Testis (tissue), 2 donors: ENCODE measurements at regions not wholly inside any gene's neighbourhood (a gene's known extent, or its start where the extent isn't known, plus 50 kb on each side); places are given as distances from the start of the nearest gene placed in this dataset.

ENCODE experiments used
- POLR2A ChIP-seq: fragments of 450-650 bp; IDR thresholded peaks from one replicate; pipeline ENCODE4 v1.6.1; 2017; ENCODE audit warnings: antibody characterized with exemption, mild to moderate bottlenecking, moderate library complexity
- TF ChIP-seq, protein P1 (sequence below), 3 experiments: fragments of 450-650 bp in 2 of 3; fragments of 200-600 bp in 1 of 3; sonication (generic) in 1 of 3; IDR thresholded peaks; one replicate each; pipeline ENCODE4 v1.5.1; 2016 to 2019; ENCODE audit warnings: antibody characterized with exemption in 3 of 3, mild to moderate bottlenecking in 2 of 3, moderate library complexity in 1 of 3

DNA sequence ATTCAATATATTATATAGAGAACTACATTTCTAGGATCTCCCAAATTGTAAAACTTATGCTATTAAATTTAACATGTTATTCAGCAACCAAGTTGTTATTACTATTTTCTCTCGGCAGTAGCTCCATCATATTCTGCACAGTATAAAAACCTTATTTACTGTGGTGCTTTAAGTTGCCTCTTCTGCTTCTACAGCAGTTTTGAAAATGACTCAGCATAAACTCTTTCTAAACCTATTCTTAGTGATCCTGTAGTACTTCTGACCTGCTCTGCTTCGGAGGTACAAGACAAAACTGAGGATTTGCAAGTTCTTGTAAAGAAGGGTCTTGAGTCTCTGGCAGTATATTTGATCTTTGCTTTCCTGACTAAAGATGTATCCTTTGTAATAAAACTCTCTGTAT, 567.2 kb downstream of the TMX3 start:
- TF ChIP-seq, protein P1, sequence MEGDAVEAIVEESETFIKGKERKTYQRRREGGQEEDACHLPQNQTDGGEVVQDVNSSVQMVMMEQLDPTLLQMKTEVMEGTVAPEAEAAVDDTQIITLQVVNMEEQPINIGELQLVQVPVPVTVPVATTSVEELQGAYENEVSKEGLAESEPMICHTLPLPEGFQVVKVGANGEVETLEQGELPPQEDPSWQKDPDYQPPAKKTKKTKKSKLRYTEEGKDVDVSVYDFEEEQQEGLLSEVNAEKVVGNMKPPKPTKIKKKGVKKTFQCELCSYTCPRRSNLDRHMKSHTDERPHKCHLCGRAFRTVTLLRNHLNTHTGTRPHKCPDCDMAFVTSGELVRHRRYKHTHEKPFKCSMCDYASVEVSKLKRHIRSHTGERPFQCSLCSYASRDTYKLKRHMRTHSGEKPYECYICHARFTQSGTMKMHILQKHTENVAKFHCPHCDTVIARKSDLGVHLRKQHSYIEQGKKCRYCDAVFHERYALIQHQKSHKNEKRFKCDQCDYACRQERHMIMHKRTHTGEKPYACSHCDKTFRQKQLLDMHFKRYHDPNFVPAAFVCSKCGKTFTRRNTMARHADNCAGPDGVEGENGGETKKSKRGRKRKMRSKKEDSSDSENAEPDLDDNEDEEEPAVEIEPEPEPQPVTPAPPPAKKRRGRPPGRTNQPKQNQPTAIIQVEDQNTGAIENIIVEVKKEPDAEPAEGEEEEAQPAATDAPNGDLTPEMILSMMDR (IDR thresholded peaks at IDR 0.05): no peak
- no peak for TF ChIP-seq POLR2A
